ENCODE measurements at regions not wholly inside any gene's neighbourhood (a gene's known extent, or its start where the extent isn't known, plus 50 kb on each side); places are given as distances from the start of the nearest gene placed in this dataset.
"Not testable (repeated sequence)": the region's sequence is repeated elsewhere in the genome, so short reads cannot be mapped to it uniquely, and the experiment has no call there.

- no peak for DNase-seq (ENCODE audit: low read depth)
- no peak for TF ChIP-seq CTCF (IDR thresholded peaks at IDR 0.05; ENCODE audit: insufficient read depth, low read depth, low read length)
- no peak overlapping the region for H3K4me3 ChIP-seq (ENCODE audit: low read depth, low read length)
Measured at GRCh38 chr14:87241018-87241768, 751.8 kb downstream of the GALC start.

GRCh38 chr14:87240319-87240718 lies 752.7 kb downstream of the GALC start:
- DNase-seq (ENCODE audit: low read depth); H3K4me3 ChIP-seq (ENCODE audit: low read depth, low read length): not testable (repeated sequence)

- H3K4me3 ChIP-seq (ENCODE audit: low read depth, low read length): no peak overlapping the region
- no peak for DNase-seq (ENCODE audit: low read depth)
- no peak for TF ChIP-seq CTCF (IDR thresholded peaks at IDR 0.05; ENCODE audit: insufficient read depth, low read depth, low read length)
Measured at GRCh38 chr14:87233806-87234384, 759.1 kb downstream of the GALC start.

- H3K4me3 ChIP-seq (ENCODE audit: low read depth, low read length): no peak overlapping the region
- no peak for DNase-seq (ENCODE audit: low read depth)
- no peak for TF ChIP-seq CTCF (IDR thresholded peaks at IDR 0.05; ENCODE audit: insufficient read depth, low read depth, low read length)
Measured at GRCh38 chr14:87233266-87233665, 759.7 kb downstream of the GALC start.

GRCh38 chr14:87231336-87232026 lies 761.5 kb downstream of the GALC start:
- DNase-seq (ENCODE audit: low read depth): no peak
- no peak for TF ChIP-seq CTCF (IDR thresholded peaks at IDR 0.05; ENCODE audit: insufficient read depth, low read depth, low read length)
- no peak overlapping the region for H3K4me3 ChIP-seq (ENCODE audit: low read depth, low read length)

- H3K4me3 ChIP-seq (ENCODE audit: low read depth, low read length): no peak overlapping the region
- TF ChIP-seq CTCF (IDR thresholded peaks at IDR 0.05; ENCODE audit: insufficient read depth, low read depth, low read length): no peak
- no peak for DNase-seq (ENCODE audit: low read depth)
Measured at GRCh38 chr14:87230726-87231125, 762.3 kb downstream of the GALC start.

GRCh38 chr14:87229131-87229530 lies 763.9 kb downstream of the GALC start:
- H3K4me3 ChIP-seq (ENCODE audit: low read depth, low read length): no peak overlapping the region
- DNase-seq (ENCODE audit: low read depth): no peak
- TF ChIP-seq CTCF (IDR thresholded peaks at IDR 0.05; ENCODE audit: insufficient read depth, low read depth, low read length): no peak

Data from fibroblast of villous mesenchyme (primary cell).